Neural progenitor cell (in vitro differentiated cells): ENCODE measurements at regions not wholly inside any gene's neighbourhood (a gene's known extent, or its start where the extent isn't known, plus 50 kb on each side); places are given as distances from the start of the nearest gene placed in this dataset.

Experiments used
- DNase-seq: peaks from one replicate; pipeline ENCODE4 v3.0.0-alpha.2; 2016; ENCODE audit warnings: low spot score
- H2AFZ ChIP-seq: fragments of 200-600 bp; sonication (generic); replicated peaks from 2 replicates; pipeline ENCODE4 v1.6.1; 2016; ENCODE audit warnings: antibody characterized with exemption
- H3F3A ChIP-seq: fragments of 200-600 bp; sonication (generic); 2 replicates; pipeline ENCODE4 v1.6.1; 2016; ENCODE audit warnings: antibody characterized with exemption, low read depth
- H3K27ac ChIP-seq: fragments of 200-600 bp; sonication (generic); 2 replicates; pipeline ENCODE4 v1.5.1; 2016; ENCODE audit warnings: mild to moderate bottlenecking
- H3K27me3 ChIP-seq: fragments of 200-600 bp; sonication (generic); 2 replicates; pipeline ENCODE4 v1.6.1; 2016; ENCODE audit warnings: mild to moderate bottlenecking, moderate library complexity
- H3K36me3 ChIP-seq: fragments of 200-600 bp; sonication (generic); 2 replicates; pipeline ENCODE4 v1.5.1; 2016
- H3K4me1 ChIP-seq: fragments of 200-600 bp; sonication (generic); 2 replicates; pipeline ENCODE4 v1.6.1; 2016; ENCODE audit warnings: mixed run types
- H3K4me2 ChIP-seq: fragments of 200-600 bp; sonication (generic); 2 replicates; pipeline ENCODE4 v1.6.1; 2016
- H3K4me3 ChIP-seq: fragments of 200-600 bp; sonication (generic); 2 replicates; pipeline ENCODE4 v1.5.1; 2016
- H3K79me2 ChIP-seq: fragments of 200-600 bp; sonication (generic); 2 replicates; pipeline ENCODE4 v1.6.1; 2016; ENCODE audit warnings: low read depth
- H3K9ac ChIP-seq: fragments of 200-600 bp; sonication (generic); 2 replicates; pipeline ENCODE4 v1.6.1; 2016
- H3K9me3 ChIP-seq: fragments of 200-600 bp; sonication (generic); 2 replicates; pipeline ENCODE4 v1.5.1; 2016; ENCODE audit warnings: low read depth
- H4K20me1 ChIP-seq: fragments of 200-600 bp; sonication (generic); 2 replicates; pipeline ENCODE4 v1.6.1; 2016; ENCODE audit warnings: low read depth
- H3K27ac Mint-ChIP-seq: 3 replicates; pipeline ENCODE4 v1.8.0; 2021; ENCODE audit warnings: mixed read lengths
- H3K27me3 Mint-ChIP-seq: 2 replicates; pipeline ENCODE4 v1.8.0; 2022; ENCODE audit warnings: low read depth, mild to moderate bottlenecking, inconsistent platforms, moderate library complexity, mixed read lengths; ENCODE audit not compliant: insufficient read depth
- H3K36me3 Mint-ChIP-seq: 3 replicates; pipeline ENCODE4 v1.8.0; 2021; ENCODE audit warnings: mixed read lengths
- H3K4me1 Mint-ChIP-seq: 3 replicates; pipeline ENCODE4 v1.8.0; 2021; ENCODE audit warnings: mixed read lengths
- H3K4me3 Mint-ChIP-seq: 3 replicates; pipeline ENCODE4 v1.8.0; 2021; ENCODE audit warnings: mild to moderate bottlenecking, moderate library complexity, mixed read lengths
- H3K9me3 Mint-ChIP-seq: 3 replicates; pipeline ENCODE4 v1.8.0; 2020; ENCODE audit warnings: mixed read lengths
- CTCF ChIP-seq: fragments of 200-600 bp; sonication (generic); IDR thresholded peaks from 2 replicates; pipeline ENCODE4 v1.5.1; 2017; ENCODE audit warnings: antibody characterized with exemption, mild to moderate bottlenecking
- EZH2 ChIP-seq: fragments of 200-600 bp; sonication (generic); IDR thresholded peaks from 2 replicates; pipeline ENCODE4 v1.6.1; 2017; ENCODE audit warnings: antibody characterized with exemption, mild to moderate bottlenecking, moderate library complexity
- EZH2phosphoT487 ChIP-seq: fragments of 200-600 bp; sonication (generic); IDR thresholded peaks from 2 replicates; pipeline ENCODE4 v1.6.1; 2017; ENCODE audit warnings: antibody characterized with exemption

- Histone ChIP-seq H3K9ac (no peak overlapping the region), H4K20me1 (no peaks in the 10 kb centered on the region), H3K4me3 (no peak overlapping the region), H3K27ac (no peak overlapping the region), H2AFZ (no peak overlapping the region), H3K27me3 (no peaks in the 10 kb centered on the region), H3K9me3 (no peaks in the 10 kb centered on the region), H3K36me3 (no peaks in the 10 kb centered on the region), H3F3A (no peaks in the 10 kb centered on the region), H3K4me2 (no peak overlapping the region), H3K4me1 (no peaks in the 10 kb centered on the region), H3K79me2 (no peaks in the 10 kb centered on the region)
- Mint-ChIP-seq H3K4me1 (no peaks in the 10 kb centered on the region), H3K4me3 (no peak overlapping the region), H3K27me3 (no peaks in the 10 kb centered on the region), H3K36me3 (no peaks in the 10 kb centered on the region), H3K27ac (no peak overlapping the region), H3K9me3 (no peaks in the 10 kb centered on the region)
- TF ChIP-seq EZH2phosphoT487 = no peak
- TF ChIP-seq CTCF = no peak
- TF ChIP-seq EZH2 = no peak
- no peak for DNase-seq
These were observed 204.5 kb upstream of the NPVF start for GRCh38 chr7:25432807-25433206.

GRCh38 chr7:25436413-25436812, 208.1 kb upstream of the NPVF start:
- TF ChIP-seq CTCF (no peak), EZH2 (no peak), EZH2phosphoT487 (no peak)
- Histone ChIP-seq H3K9ac (no peak overlapping the region), H3K4me1 (no peaks in the 10 kb centered on the region), H3K36me3 (no peaks in the 10 kb centered on the region), H3K9me3 (no peaks in the 10 kb centered on the region), H3K27ac (no peak overlapping the region), H3K27me3 (no peaks in the 10 kb centered on the region), H4K20me1 (no peaks in the 10 kb centered on the region), H3K4me2 (no peak overlapping the region), H2AFZ (no peak overlapping the region), H3F3A (no peaks in the 10 kb centered on the region), H3K79me2 (no peaks in the 10 kb centered on the region), H3K4me3 (no peak overlapping the region)
- Mint-ChIP-seq H3K4me1 (no peaks in the 10 kb centered on the region), H3K27ac (no peak overlapping the region), H3K9me3 (peaks cover 25% of the 10 kb centered on the region), H3K27me3 (no peaks in the 10 kb centered on the region), H3K36me3 (no peaks in the 10 kb centered on the region), H3K4me3 (no peak overlapping the region)
- no peak for DNase-seq

GRCh38 chr7:25437308-25437707, 209.0 kb upstream of the NPVF start:
- H2AFZ ChIP-seq = no peak overlapping the region
- no peak overlapping the region for H3K27ac ChIP-seq
- Mint-ChIP-seq H3K36me3 (no peaks in the 10 kb centered on the region), H3K4me1 (no peaks in the 10 kb centered on the region), H3K27me3 (no peaks in the 10 kb centered on the region), H3K9me3 (peaks cover 32% of the 10 kb centered on the region), H3K4me3 (no peak overlapping the region), H3K27ac (no peak overlapping the region)
- H3K36me3 ChIP-seq = no peaks in the 10 kb centered on the region
- H3K4me2 ChIP-seq = no peak overlapping the region
- no peak for DNase-seq
- no peak overlapping the region for H3K4me3 ChIP-seq
- no peaks in the 10 kb centered on the region for H3F3A ChIP-seq
- H4K20me1 ChIP-seq = no peaks in the 10 kb centered on the region
- no peaks in the 10 kb centered on the region for H3K27me3 ChIP-seq
- H3K4me1 ChIP-seq = no peaks in the 10 kb centered on the region
- no peak for TF ChIP-seq EZH2phosphoT487
- no peak for TF ChIP-seq EZH2
- no peak for TF ChIP-seq CTCF
- H3K9ac ChIP-seq = no peak overlapping the region
- H3K9me3 ChIP-seq = no peaks in the 10 kb centered on the region
- no peaks in the 10 kb centered on the region for H3K79me2 ChIP-seq

DNA sequence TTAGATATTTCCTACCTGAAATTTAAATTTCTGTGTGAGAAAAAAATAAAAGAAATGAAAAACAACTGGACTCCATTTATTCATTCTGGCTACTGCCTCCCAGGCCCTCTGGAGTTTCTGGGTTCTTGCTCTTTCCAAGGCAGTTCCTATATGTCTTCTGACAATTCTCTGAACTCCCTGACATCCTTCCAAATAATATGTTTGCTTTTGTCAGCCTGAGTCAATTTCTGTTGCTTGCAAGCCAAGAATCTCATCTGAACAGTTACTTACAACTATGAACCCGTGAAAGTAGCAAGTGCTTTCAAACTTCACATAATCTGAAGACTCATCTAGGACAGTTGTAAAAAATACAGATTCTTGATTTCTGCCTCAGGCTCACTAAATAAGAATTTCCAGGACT, 216.7 kb upstream of the NPVF start:
- Mint-ChIP-seq H3K4me1 (no peaks in the 10 kb centered on the region), H3K27ac (no peak overlapping the region), H3K9me3 (peaks cover 32% of the 10 kb centered on the region), H3K4me3 (no peak overlapping the region), H3K36me3 (no peaks in the 10 kb centered on the region), H3K27me3 (peaks cover 6% of the 10 kb centered on the region)
- Histone ChIP-seq H2AFZ (no peak overlapping the region), H4K20me1 (no peaks in the 10 kb centered on the region), H3K4me2 (no peak overlapping the region), H3K36me3 (no peaks in the 10 kb centered on the region), H3K27me3 (no peaks in the 10 kb centered on the region), H3K9me3 (peaks cover 4% of the 10 kb centered on the region), H3K9ac (no peak overlapping the region), H3K79me2 (no peaks in the 10 kb centered on the region), H3K27ac (no peak overlapping the region), H3F3A (no peaks in the 10 kb centered on the region), H3K4me1 (no peaks in the 10 kb centered on the region), H3K4me3 (no peak overlapping the region)
- DNase-seq = no peak
- TF ChIP-seq EZH2phosphoT487 = no peak
- no peak for TF ChIP-seq EZH2
- no peak for TF ChIP-seq CTCF
